Activated CD8-positive, alpha-beta memory T cell treated with anti-CD3 and anti-CD28 coated beads, Interleukin-2, amount 50 U/mL, for 4 hours (primary cell): ENCODE measurements at regions not wholly inside any gene's neighbourhood (a gene's known extent, or its start where the extent isn't known, plus 50 kb on each side); places are given as distances from the start of the nearest gene placed in this dataset.
A peak's percentile ranks its signal among the peaks of the same experiment; 100 is the strongest.

Source experiments
- DNase-seq: peaks from one replicate; pipeline ENCODE4 v3.0.0-alpha.2; 2020

DNA sequence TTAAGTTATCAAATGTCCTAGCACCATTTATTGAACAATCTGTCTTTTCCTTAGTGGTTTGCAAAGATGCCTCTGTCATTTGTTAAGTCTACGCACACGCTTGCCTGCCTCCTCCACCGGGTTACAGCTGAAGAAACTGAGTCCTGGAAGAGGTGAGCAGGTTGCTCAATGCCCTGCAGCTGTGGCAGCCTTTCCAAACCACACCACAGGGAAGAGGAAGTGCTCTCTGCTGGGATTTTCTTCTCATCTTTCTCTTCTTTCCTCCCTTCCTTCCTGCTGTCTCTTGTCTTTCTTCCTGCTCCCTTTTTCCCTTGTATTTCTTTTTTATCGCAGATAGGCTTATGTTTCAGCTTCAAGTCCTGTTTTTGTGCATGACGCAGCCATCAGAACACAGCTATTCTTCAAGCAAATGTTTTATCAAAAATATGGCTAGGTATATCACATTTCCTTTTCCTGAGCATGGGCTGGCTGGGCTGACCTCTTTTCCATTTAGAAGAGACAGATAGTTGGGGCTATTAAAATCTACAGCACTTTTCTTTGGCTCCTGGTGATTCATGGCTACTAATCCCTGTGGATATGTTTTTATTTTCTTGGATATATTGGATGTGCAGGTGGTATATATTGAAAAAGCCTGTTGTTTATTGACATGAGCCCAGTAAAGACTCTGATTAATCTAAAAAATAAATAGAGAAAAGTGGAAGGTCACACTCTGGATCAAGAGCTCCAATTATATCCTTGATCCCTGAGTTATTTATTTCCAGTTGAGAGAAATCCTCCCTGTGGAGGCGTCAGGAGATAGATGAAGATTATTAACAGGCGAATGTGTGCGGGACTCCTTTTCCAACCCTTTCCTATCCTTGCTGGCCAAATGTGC is 214.6 kb downstream of the TSN start:
- no peak for DNase-seq

DNA sequence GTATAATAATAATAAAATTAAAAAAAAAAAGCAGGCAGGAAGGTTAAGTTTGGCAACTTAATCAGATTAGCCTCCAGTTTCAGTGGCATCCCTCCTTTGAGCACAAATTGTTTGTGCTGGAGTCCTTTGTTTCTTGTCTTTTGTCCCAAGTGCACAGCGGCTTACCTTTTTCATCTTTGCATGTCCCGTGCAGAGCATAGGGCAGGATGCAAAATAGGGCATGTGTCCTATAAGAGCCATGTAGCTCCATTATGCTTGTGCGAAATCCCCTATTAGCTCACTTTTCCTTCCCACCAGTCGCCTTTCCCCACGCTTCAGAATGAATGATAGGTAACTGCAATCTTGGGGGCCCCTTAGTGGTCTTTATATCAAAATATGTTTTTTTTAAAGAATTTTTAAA is 216.8 kb downstream of the TSN start:
- no peak for DNase-seq

DNA sequence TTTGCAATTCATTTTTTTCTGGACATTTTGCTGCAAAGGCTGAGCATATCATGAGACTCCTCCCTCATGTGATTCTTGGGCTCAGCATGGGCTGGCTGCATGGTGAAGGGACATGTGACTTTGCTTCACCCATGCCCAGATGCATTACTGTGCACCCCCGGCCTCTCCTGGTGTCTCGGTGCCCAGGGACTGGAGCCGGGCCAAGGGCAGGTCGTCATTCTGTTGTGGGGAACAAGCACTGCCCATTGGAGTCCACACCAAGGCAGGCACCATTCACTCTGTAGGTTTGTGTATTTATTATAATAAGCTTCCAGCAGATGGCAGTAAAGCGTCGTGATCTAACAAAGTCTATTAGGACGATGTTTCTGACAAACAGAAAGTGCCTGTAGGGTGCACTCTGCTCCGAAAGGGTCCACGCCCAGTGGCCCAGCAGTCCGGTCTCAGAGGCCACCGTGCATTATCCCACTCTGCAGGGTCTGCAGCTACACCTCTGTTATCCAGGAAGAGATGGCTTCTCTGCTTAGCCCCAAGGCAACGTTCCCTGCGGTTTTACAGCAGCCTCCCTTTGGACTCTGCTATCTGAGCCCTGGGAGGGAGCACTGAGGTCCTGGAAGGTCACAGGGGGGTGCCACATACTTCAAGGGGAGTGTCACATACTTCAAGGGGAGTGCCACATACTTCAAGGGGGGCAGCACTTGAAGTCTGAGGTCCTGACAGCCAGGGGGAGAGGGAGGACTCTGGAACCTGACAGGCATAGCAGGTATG is 219.6 kb downstream of the TSN start:
- DNase-seq = peak; percentile 23

DNA sequence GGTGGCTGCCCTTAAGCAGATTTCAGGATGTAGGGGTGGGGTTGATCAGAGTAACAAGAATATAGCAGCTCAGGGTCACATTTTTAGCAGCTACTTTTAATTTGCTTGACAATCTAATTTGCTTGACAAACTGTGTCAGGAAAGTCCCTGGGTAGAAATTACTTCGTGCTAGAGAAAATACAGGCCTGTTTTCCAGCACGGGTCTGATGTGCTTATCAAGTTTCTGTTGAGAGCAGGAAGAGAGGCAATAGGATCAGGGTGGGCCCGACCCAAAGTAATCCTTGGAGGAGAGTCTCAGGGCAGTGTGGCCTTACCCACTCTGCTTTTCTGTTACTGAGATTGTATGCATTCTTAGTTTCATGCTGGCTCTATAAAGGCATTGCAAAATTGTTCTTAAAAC is 221.5 kb downstream of the TSN start:
- no peak for DNase-seq

DNA sequence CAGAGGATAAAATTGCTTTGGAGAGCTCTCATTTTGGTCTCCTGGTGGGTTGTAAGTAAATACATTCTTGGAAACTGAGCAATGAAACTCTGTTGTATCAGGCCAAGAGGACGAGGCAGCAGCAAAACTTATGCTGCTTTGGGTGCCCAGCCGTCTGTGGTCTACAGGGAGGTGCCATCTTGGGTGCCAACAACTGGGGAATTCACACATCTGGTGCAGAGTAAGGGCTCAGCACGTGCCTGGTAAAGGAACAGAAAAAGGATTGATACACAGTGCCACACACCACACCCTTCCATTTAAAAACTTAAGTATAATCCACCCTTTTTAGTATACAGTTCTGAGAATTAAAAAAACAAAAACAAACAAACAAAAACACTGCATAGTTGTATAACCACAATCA is 221.9 kb downstream of the TSN start:
- DNase-seq = no peak

DNA sequence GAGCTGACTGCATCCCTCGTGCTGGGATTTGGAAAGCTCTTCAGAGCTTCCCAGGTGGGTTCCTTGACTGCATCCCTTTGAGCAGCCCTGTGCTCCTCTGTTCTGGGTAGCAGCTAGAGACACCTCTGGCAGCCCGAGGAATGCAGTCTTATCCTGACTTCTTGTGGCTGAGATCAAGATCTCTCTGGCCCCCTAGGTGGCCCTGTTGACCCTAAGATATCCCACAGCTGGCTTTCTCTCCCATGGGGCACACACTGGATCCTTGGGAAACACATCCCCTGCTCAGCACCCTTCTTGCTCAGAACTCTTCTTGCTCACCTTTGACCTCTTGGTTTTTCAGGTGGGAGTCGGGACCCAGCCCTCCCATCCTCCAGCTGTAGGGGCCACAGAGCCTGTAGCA is 237.2 kb downstream of the TSN start:
- DNase-seq = no peak

DNA sequence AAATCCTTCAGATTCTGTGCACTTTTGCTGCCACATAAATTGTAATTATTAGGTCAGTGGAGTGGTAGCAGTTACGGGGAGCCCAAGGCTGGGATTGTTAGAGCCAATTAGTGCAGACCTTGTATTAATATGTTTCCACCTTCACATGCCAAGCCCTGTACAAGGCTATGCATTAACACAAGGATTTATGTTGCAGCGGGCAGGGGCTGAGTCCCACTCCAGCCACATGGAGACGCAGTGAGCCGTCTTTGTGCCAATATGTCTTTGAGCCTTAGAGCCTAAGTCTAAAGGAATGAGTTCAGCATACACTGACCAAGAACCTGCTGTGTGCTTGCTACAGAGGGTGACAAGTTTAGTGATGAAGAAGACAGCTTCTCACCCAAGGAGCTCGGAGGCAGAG is 238.2 kb downstream of the TSN start:
- DNase-seq = no peak

DNA sequence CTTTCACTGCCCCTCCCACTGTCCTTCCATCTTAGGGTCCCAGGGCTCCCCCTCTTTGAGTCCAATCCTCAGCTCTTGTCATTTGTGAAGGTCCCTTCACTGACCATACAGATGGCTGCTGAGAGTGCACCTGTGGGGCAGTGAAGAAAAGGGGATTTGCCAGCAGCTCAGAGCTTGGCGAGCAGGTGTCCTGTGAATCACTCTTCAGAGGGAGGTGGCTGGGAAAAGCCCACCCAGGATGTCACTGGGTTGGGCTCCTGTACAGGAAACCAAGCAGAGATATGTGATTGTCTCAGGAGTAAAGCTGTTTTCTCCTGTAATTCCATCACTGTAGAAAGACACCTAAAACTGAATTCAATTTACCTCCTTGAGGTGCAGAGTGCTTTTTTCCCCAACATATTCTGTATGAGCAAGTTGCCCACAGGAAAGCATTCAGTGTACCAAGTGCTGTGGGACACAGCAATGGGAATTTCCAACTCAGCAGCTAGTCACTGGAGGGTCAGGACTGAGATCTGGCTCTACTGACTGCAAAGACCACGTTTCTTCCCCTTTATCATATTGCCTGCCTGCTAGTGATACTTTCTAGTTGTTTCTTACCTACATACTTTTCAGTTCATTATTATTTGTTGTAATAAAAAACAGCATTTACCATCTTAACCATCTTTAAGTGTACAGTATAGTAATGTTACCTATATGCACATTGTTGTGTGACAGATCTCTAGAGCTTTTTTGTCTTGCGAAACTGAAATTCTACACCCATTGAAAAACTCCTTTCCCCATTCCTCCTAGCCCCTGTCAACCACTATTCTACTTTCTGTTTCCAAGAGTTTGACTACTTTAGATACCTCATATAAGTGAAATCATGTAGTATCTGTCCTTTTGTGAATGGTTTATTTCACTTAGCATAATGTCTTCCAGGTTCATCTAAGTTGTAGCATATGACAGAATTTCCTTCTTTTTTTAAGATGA is 239.1 kb downstream of the TSN start:
- no peak for DNase-seq

DNA sequence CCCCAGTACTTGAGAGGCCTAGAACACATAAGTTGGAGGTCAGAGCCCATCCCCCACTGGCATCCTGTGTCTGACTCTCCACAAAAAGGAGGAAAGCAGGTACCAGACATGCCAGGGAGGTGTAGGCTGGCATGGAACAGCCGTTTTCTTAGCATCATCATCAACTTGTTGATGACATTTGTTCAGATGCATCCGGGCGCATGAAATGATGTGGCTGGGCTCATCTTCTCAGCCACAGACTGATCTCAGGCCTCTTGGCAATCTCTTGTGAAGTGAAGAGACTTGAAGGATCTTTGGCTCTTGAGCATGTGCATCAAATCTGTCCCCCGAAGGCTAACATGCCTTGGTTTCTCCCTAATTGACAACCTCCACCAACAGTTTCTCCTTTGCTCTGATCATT is 243.3 kb downstream of the TSN start:
- no peak for DNase-seq

DNA sequence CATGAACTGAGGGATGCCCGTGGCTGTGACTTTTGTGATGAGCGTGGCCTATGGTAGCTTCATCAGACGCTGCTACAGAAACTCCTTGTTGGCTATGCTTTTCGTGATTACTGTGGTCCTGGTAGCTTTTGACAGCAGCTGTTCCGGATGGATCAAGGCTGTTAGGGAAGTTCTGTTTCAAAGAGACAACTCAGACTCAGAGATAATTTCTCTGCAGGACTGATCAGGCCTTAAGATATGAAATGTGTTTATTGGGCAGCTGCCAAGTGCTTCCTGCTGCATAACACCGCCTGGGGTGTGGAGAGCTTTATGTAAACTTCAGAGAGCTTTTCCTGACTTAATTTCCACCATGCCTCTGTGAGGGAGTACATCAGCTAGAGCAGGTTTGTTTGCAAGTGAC is 243.8 kb downstream of the TSN start:
- DNase-seq = no peak

DNA sequence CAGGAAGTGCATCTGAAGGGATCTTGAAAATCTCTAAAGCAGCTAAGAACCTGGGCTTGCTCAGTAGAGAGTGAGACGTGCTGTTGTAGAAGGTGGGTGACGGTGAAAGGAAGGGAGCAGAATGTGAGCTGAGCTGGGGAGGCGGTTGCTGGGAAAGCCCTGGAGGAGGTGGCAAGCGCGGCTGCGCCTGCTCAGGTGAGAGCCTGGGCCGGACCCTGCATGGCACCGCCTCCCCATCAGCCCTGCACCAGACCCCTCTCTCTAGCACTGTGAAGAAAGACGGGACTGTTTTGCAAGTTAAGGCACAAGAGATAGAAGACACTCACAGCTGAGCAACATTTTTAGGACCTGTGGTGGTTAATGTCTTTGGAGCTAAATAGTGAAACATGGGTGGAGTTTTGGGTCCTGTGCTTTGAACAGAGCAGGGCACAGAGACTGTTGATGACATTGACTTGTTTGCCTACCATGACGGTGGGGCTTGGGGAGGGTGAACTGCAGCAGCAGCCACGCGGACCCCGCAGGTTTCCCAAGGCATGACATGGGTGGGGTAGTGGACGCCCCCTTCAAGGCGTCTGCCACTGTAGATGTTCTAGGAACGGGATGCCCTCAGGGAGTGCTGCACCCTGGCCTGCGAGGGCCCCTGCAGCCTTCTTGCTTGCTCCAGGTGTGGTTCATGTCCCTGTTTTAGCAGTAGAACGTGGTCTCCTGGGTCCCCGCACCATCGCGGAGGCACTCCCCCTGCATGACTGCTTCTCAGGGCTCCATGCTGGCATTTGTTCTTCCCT is 245.3 kb downstream of the TSN start:
- no peak for DNase-seq

DNA sequence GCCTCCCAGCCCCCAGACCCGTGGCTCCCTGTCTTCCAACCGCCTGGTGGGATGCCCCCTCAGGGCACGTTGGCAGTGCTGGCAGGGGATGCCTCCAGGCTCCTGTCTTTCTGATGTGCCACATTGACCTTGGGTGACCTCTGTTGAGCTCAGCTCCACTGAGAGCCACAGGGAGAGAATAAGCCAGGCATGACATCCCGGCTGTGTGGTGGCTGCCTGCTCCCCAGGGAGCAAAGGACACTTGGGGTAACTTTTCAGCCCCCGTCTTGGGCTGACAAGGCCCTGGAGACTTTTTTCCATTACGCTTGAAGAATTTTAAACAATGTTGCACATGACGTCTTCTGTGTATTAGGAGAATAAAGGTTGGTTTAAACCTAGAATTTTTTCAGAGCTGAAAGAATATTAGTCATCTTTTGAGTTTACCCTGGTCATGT is 246.0 kb downstream of the TSN start:
- DNase-seq = no peak

DNA sequence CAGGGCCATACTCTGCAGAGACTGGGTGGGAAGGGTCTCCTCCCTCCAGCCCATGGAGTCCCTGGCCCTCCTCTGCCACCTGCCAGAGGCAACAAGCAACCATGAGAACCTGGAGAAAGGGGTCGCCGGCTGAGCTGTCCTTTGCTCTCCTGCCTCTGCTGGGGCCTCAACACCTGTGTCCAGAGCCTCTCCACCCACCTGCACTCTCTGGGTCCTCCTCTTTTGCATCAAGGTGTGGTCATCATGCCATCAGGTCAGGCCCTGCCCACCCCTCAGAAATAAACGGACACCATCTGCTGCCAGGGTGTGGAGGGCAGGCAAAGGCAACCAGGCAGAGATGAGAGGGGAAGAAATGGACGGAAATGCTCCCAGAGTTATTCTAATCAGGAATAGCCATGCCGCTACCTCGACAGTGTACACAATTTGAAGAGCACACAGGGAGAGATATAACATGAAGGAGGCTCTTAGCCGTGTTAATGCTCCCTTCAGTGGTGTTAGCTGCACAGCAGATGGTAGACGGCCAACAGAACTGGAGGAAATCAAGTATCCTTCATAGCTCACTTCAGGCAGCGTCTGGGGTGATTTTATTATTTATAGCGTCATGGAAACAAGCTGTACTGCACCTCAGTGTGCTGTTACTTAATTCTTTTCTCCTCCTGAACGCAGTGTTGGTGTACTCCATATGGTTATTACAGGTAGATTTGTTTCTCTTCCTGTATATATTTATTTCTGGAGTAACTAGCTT is 247.9 kb downstream of the TSN start:
- no peak for DNase-seq

DNA sequence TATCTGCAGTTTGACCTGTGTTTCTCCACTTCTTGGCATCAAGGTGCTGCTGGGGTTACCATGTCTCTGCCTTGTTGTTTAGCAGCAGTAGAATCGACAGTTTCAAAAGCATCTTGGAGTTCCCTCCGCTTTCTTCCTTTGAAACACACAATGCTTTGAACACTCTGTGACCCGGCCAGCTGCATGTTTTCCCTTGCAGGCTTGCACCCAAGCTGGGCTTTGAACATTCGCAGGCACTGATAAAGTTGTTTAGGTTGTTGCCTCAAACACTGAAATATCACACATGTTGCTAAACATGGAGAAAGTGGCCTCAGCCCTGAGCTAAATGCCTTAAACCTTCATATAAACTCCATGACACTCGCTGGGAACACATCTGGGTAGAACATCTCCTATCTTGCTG is 251.7 kb downstream of the TSN start:
- DNase-seq = no peak

DNA sequence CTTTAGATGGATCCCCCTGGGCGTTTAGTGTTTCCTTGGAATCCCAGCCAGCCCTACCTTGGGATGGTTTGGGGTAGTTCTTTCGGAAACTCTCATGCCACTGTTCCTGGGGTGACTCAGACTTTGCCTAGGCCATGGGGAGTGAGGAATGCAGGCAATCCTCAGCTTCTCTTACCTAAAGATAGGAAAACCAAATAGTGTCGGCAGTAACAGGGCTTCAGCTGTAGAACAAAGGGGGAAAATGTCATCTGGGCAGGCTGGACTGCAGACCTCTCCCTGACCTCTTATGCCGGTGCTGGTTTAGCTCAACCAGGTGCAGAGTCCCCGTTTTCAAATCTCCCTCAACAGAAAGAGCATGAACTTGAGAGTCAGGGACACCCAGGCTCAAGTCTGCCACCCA is 252.1 kb downstream of the TSN start:
- no peak for DNase-seq

DNA sequence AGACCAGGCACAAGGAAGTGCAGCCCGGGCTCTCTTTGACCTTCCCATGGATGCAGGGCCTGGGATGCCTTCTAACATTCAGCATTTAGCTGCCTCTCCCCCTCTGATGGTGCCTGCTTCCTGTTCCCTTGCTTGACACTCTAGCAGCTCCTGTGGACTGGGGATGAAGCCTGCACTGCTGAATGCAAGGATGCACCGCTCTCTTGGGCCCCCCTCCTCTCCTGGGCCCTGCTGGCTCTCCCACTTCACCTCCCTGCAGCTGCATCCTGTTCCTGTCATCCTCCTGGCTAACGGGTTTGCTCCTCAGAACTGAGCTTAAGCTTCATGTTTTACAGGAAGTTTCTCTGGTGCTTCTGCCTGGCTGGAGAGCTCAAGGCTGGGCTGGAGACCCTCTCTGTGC is 254.1 kb downstream of the TSN start:
- no peak for DNase-seq

DNA sequence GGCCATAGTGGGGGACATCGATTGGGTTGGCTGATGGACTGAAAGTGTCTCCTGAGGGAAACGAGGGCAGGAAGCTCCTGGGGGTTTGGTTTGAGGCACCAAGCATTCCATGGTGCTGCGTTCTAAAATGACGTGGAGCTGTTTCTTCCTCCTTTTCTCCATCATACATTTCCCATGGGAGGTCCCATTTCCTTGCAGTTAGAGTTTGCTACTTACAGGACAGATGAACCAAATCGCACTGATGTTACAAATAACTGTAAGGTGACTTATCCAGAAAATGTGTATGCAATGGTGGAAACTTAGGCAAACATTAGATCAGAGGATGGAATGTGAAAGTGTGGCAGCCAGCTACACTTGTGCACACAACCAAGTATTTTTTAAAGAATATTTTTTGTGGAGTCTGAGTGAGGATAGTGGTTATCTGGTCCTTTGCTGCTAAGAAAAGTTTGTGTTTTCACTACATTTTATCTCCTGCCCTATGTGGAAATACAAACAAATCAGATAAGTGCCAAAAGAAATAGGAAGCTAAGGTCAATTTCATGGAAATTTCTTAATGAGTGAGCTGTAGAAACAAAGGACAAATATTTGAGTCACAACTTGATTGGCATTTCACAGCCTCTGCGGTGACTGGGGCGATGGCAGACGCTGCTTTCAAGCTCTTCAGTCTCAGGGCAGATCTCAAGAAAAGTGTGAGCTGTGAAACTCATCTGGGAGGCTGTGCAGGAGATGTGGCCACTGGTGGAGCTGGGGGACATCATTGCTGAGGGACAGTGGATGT is 256.2 kb downstream of the TSN start:
- DNase-seq = no peak

DNA sequence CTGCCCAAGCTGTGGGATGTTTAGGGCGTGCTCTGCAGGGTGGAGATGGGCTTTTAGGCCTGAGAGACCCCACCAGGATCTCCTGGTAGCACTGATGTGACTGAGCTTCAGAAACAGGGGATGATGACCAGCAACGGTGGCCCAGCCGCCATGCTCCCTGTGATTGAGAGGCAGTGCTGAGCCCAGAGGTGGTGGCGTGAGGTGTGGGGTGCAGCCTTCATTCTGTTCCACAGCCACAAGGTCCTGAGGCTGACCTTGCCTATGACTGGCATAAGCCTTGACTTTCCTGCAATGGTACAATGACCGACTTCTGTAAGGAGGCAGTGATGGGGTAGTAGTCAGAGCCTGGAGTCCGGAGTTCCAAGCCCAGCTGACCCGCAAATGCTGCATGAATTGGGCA is 263.3 kb downstream of the TSN start:
- no peak for DNase-seq

DNA sequence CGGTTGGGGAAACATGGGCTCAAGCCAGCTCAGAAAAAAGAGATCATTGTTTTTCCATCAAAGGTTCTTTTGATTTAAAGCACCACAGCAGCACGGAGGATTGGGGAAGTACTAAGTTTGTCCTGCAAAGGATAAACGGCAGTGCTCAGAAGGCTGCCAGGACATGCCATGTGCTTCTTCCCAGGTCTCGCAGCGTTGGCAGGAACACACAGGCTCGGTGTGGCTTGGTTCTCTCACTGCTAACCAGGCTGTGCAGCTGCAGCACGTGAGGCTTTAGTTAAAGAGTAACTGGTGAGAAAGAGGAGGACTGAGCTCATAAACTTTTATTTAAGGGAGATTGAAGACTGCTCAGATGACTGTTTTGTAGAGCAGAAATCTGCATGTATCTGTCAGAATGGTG is 264.3 kb downstream of the TSN start:
- no peak for DNase-seq

DNA sequence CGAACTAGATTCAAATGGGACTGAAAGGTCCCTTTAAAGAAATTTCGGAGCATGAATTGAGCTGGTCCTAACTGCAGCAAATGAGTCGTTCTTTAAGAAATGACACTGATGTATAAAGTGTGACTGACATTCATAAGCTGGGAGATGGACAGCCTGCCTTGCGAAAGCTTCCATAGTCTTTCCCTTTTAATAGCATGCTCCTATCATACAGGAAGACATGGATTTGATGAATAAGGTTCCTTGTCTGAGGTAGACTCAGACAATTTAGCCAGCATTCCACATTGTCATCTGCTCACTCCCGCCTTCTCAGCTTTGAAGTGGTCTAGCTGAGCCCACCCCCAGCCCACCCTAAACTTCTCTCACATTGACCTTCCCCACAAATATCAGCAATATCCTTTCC is 264.9 kb downstream of the TSN start:
- DNase-seq = no peak

DNA sequence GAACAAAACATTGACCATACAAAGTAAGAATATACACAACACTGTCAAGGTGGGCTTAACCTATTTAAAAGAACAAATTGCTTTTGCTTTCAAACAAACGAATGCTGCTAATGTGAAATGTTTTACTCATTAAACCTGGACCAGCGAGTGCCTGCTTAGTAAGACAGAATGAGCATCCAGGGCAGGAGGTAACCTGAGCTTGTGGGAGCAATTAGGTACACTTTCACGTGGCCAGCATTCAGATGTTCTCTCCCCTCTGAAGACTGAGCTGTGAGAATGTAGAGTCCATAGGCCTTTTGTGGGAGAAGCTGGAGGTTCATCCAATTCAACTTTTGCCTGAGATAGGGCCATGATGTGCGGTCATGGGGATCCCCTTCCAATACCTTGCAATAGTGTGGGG is 266.5 kb downstream of the TSN start:
- DNase-seq = no peak
